ENCODE measurements at regions not wholly inside any gene's neighbourhood (a gene's known extent, or its start where the extent isn't known, plus 50 kb on each side); places are given as distances from the start of the nearest gene placed in this dataset.

DNA sequence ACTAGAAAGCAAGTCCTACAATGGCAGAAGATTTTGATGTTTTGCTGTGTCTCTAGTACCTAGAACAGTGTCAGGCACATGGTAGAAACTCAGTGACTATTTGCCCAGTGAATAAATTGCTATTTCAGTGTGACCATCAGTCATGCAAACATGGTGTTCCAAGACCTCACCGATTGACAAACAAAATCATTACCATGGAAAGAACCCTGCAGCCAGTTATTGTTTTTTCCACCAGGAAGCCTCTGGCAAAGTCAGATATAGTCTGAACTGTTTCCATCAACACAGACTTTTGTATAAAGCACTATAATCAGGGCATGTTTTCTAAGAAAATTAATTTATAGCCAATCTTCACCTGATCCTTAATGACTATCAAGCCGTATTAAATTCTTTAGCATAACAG lies 97.3 kb upstream of the RASSF8 start:
- TF ChIP-seq, protein P1, sequence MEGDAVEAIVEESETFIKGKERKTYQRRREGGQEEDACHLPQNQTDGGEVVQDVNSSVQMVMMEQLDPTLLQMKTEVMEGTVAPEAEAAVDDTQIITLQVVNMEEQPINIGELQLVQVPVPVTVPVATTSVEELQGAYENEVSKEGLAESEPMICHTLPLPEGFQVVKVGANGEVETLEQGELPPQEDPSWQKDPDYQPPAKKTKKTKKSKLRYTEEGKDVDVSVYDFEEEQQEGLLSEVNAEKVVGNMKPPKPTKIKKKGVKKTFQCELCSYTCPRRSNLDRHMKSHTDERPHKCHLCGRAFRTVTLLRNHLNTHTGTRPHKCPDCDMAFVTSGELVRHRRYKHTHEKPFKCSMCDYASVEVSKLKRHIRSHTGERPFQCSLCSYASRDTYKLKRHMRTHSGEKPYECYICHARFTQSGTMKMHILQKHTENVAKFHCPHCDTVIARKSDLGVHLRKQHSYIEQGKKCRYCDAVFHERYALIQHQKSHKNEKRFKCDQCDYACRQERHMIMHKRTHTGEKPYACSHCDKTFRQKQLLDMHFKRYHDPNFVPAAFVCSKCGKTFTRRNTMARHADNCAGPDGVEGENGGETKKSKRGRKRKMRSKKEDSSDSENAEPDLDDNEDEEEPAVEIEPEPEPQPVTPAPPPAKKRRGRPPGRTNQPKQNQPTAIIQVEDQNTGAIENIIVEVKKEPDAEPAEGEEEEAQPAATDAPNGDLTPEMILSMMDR (IDR thresholded peaks at IDR 0.05 in 4 of 5, conservative IDR thresholded peaks at IDR 0.05 in 1 of 5) = no peak
- TF ChIP-seq POLR2A (IDR thresholded peaks at IDR 0.05) = no peak

Data from gastrocnemius medialis (tissue), 4 donors.